Testis (tissue), 2 donors: ENCODE measurements at regions not wholly inside any gene's neighbourhood (a gene's known extent, or its start where the extent isn't known, plus 50 kb on each side); places are given as distances from the start of the nearest gene placed in this dataset.

ENCODE experiments used
- DNase-seq: peaks from one replicate; pipeline ENCODE4 v3.0.0-alpha.2; 2019
- H3K27ac ChIP-seq, 2 donors: fragments of 200-600 bp; sonication (generic); one replicate each; pipeline ENCODE4 v1.5.1; 2019
- H3K27me3 ChIP-seq: fragments of 200-600 bp; sonication (generic); one replicate; pipeline ENCODE4 v1.5.1; 2019
- H3K36me3 ChIP-seq: fragments of 200-600 bp; sonication (generic); one replicate; pipeline ENCODE4 v1.5.1; 2017; ENCODE audit warnings: low read depth; ENCODE audit errors: missing control alignments
- H3K4me1 ChIP-seq: fragments of 200-600 bp; sonication (generic); one replicate; pipeline ENCODE4 v1.5.1; 2019
- H3K4me3 ChIP-seq, 2 donors: fragments of 200-600 bp; sonication (generic); one replicate each; pipeline ENCODE4 v1.5.1; 2017 to 2019
- H3K9me3 ChIP-seq: fragments of 200-600 bp; sonication (generic); one replicate; pipeline ENCODE4 v1.5.1; 2017
- POLR2A ChIP-seq: fragments of 450-650 bp; IDR thresholded peaks from one replicate; pipeline ENCODE4 v1.6.1; 2017; ENCODE audit warnings: antibody characterized with exemption, mild to moderate bottlenecking, moderate library complexity
- WGBS, 2 donors: methylation state at CpG; one replicate each; pipeline ENCODE4 v1.1.5; 2018; 5-methylcytosine and 5-hydroxymethylcytosine counted together
- intact Hi-C: fragments of 100-400 bp; cut with DNase I; formaldehyde crosslinking; loops from one replicate; pipeline ENCODE4 v1.15.1; 2023; ENCODE audit warnings: low total_unique reads
- TF ChIP-seq, protein P1 (sequence below), 3 experiments: fragments of 450-650 bp in 2 of 3; fragments of 200-600 bp in 1 of 3; sonication (generic) in 1 of 3; IDR thresholded peaks; one replicate each; pipeline ENCODE4 v1.5.1; 2016 to 2019; ENCODE audit warnings: antibody characterized with exemption in 3 of 3, mild to moderate bottlenecking in 2 of 3, moderate library complexity in 1 of 3

GRCh38 chr18:1466035-1466434, 561.4 kb downstream of the ADCYAP1 start:
- no peaks in the 10 kb centered on the region for H3K4me1 ChIP-seq
- no peak overlapping the region for H3K4me3 ChIP-seq
- no peak for DNase-seq
- no peaks in the 10 kb centered on the region for H3K27me3 ChIP-seq
- H3K9me3 ChIP-seq: no peaks in the 10 kb centered on the region
- WGBS, 2 donors: 89 to 93% methylated on average over 3 of the region's 3 CpGs
- TF ChIP-seq, protein P1, sequence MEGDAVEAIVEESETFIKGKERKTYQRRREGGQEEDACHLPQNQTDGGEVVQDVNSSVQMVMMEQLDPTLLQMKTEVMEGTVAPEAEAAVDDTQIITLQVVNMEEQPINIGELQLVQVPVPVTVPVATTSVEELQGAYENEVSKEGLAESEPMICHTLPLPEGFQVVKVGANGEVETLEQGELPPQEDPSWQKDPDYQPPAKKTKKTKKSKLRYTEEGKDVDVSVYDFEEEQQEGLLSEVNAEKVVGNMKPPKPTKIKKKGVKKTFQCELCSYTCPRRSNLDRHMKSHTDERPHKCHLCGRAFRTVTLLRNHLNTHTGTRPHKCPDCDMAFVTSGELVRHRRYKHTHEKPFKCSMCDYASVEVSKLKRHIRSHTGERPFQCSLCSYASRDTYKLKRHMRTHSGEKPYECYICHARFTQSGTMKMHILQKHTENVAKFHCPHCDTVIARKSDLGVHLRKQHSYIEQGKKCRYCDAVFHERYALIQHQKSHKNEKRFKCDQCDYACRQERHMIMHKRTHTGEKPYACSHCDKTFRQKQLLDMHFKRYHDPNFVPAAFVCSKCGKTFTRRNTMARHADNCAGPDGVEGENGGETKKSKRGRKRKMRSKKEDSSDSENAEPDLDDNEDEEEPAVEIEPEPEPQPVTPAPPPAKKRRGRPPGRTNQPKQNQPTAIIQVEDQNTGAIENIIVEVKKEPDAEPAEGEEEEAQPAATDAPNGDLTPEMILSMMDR (IDR thresholded peaks at IDR 0.05): no peak
- no peak for TF ChIP-seq POLR2A
- intact Hi-C loops: no loop called here
- H3K27ac ChIP-seq: no peak overlapping the region
- no peaks in the 10 kb centered on the region for H3K36me3 ChIP-seq

GRCh38 chr18:1467461-1467964, 562.8 kb downstream of the ADCYAP1 start:
- Histone ChIP-seq H3K27me3 (no peaks in the 10 kb centered on the region), H3K9me3 (no peaks in the 10 kb centered on the region), H3K4me3 (no peak overlapping the region), H3K36me3 (no peaks in the 10 kb centered on the region), H3K27ac (no peak overlapping the region), H3K4me1 (no peaks in the 10 kb centered on the region)
- no peak for DNase-seq
- TF ChIP-seq, protein P1 (IDR thresholded peaks at IDR 0.05): no peak
- TF ChIP-seq POLR2A: no peak
- 72 to 77% methylated on average over 5 of the region's 5 CpGs for WGBS, 2 donors
- intact Hi-C loops: no loop called here

DNA sequence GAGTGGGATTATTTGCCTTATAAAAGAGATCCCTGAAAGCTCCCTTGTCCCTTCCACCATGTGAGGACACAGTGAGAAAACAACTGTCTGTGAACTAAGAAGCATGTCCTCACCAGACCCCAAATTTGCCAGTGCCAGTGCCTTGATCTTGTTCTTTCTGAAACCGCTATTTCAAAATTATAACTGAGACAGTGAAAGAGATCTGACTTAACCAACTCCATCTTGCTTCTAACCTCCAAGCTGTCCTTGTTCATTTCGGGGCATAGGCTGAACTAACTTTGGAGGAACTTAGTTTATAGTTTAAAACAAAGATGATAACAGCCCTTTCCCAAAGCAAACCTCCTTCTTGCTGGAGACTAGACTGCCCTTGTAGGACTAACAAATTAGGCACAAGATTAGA, 563.9 kb downstream of the ADCYAP1 start:
- 82 to 83% methylated on average over 2 of the region's 2 CpGs for WGBS, 2 donors
- no peak overlapping the region for H3K27ac ChIP-seq
- H3K4me3 ChIP-seq: no peak overlapping the region
- TF ChIP-seq, protein P1 (IDR thresholded peaks at IDR 0.05): no peak
- no peak for TF ChIP-seq POLR2A
- H3K9me3 ChIP-seq: no peaks in the 10 kb centered on the region
- no peaks in the 10 kb centered on the region for H3K4me1 ChIP-seq
- H3K27me3 ChIP-seq: no peaks in the 10 kb centered on the region
- intact Hi-C loops: no loop called here
- DNase-seq: no peak
- no peaks in the 10 kb centered on the region for H3K36me3 ChIP-seq

GRCh38 chr18:1475867-1476266, 571.2 kb downstream of the ADCYAP1 start:
- TF ChIP-seq, protein P1 (IDR thresholded peaks at IDR 0.05): no peak
- no peak for TF ChIP-seq POLR2A
- DNase-seq: peak; percentile 33
- no peaks in the 10 kb centered on the region for H3K36me3 ChIP-seq
- H3K4me1 ChIP-seq: no peaks in the 10 kb centered on the region
- no peak overlapping the region for H3K27ac ChIP-seq
- no peak overlapping the region for H3K4me3 ChIP-seq
- WGBS, 2 donors: 75 to 87% methylated on average over 7 of the region's 7 CpGs
- H3K27me3 ChIP-seq: no peaks in the 10 kb centered on the region
- H3K9me3 ChIP-seq: no peaks in the 10 kb centered on the region
- intact Hi-C loops: no loop called here

GRCh38 chr18:1480309-1480708, 575.6 kb downstream of the ADCYAP1 start:
- WGBS, 2 donors: 31 to 38% methylated on average over 2 of the region's 2 CpGs
- H3K27ac ChIP-seq: no peak overlapping the region
- H3K36me3 ChIP-seq: no peaks in the 10 kb centered on the region
- intact Hi-C loops: no loop called here
- TF ChIP-seq, protein P1 (IDR thresholded peaks at IDR 0.05): no peak
- TF ChIP-seq POLR2A: no peak
- H3K9me3 ChIP-seq: no peaks in the 10 kb centered on the region
- H3K4me3 ChIP-seq: no peak overlapping the region
- no peaks in the 10 kb centered on the region for H3K4me1 ChIP-seq
- H3K27me3 ChIP-seq: no peaks in the 10 kb centered on the region
- no peak for DNase-seq
